ENCODE measurements at regions not wholly inside any gene's neighbourhood (a gene's known extent, or its start where the extent isn't known, plus 50 kb on each side); places are given as distances from the start of the nearest gene placed in this dataset.

- TF ChIP-seq CTCF (IDR thresholded peaks at IDR 0.05; ENCODE audit: borderline replicate concordance, extremely low read depth, low read length, poor library complexity, severe bottlenecking) (no peak), EZH2 (IDR thresholded peaks at IDR 0.05; ENCODE audit: borderline replicate concordance, low read depth, low read length, severe bottlenecking) (no peak)
These were observed 133.7 kb downstream of the TENT5C start for GRCh38 chr1:117739504-117739903.

Measured in DND-41 (cell line).